ENCODE measurements at regions not wholly inside any gene's neighbourhood (a gene's known extent, or its start where the extent isn't known, plus 50 kb on each side); places are given as distances from the start of the nearest gene placed in this dataset.
"Not testable (repeated sequence)": the region's sequence is repeated elsewhere in the genome, so short reads cannot be mapped to it uniquely, and the experiment has no call there.

DNA sequence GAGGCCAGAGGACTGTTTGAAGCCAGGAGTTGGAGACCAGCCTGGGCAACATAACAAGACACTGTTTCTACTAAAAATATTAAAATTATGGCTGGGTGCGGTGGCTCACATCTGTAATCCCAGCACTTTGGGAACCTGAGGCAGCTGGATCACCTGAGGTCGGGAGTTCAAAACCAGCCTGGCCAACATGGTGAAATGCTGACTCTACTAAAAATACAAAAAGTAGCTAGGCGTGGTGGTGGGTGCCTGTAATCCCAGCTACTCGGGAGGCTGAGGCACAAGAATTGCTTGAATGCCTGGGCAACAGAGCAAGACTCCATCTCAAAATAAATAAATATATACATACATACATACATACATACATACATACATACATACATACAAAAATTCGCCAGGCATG lies 99.7 kb downstream of the TMEM130 start:
- not testable (repeated sequence) for H3K9me3 Mint-ChIP-seq
- peaks cover 4 to 14% (median 9%) of the 10 kb centered on the region in 3 donors for H3K27me3 Mint-ChIP-seq (ENCODE audit: low read depth in 3 of 3)

DNA sequence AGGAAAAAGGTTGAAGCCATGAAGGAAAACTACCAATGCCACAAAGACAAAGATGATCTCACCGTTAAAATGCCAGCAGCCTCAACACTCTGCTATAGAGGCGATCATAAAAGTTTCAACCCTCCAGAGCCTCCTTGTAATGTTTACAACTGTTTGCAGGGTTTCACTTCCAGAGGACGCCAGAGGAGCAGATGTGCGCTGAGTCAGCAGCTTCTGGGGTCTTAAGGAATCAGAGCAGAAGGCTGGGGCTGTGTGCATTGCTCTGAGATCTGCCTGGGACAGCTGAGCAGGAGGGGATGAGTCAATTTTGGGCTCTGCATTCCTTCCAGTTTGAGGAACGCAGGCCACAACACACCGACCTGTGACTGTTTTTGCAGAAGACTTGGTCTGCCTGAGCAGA lies 98.3 kb downstream of the TMEM130 start:
- peaks cover 0 to 2% (median 0%) of the 10 kb centered on the region in 6 donors for H3K9me3 Mint-ChIP-seq
- no peaks in the 10 kb centered on the region for H3K4me1 Mint-ChIP-seq
- H3K27ac Mint-ChIP-seq, result no peak overlapping the region
- H3K4me3 Mint-ChIP-seq, result no peak overlapping the region
- H3K27me3 Mint-ChIP-seq (ENCODE audit: low read depth in 3 of 3), result peaks cover 6 to 13% (median 9%) of the 10 kb centered on the region in 3 donors
- no peaks in the 10 kb centered on the region for H3K36me3 Mint-ChIP-seq
- no peak for DNase-seq

More for the DNA sequence above, 99.7 kb downstream of the TMEM130 start:
- H3K4me3 Mint-ChIP-seq, DNase-seq, H3K4me1 Mint-ChIP-seq, H3K36me3 Mint-ChIP-seq, H3K27ac Mint-ChIP-seq: not testable (repeated sequence)

GRCh38 chr7:98771941-98772603 lies 97.7 kb downstream of the TMEM130 start:
- Mint-ChIP-seq H3K9me3 (peaks cover 0 to 2% (median 0%) of the 10 kb centered on the region in 6 donors), H3K36me3 (no peaks in the 10 kb centered on the region), H3K4me1 (no peaks in the 10 kb centered on the region), H3K27ac (no peak overlapping the region), H3K4me3 (no peak overlapping the region), H3K27me3 (ENCODE audit: low read depth in 3 of 3) (peaks cover 6 to 13% (median 9%) of the 10 kb centered on the region in 3 donors)
- DNase-seq, result no peak

DNA sequence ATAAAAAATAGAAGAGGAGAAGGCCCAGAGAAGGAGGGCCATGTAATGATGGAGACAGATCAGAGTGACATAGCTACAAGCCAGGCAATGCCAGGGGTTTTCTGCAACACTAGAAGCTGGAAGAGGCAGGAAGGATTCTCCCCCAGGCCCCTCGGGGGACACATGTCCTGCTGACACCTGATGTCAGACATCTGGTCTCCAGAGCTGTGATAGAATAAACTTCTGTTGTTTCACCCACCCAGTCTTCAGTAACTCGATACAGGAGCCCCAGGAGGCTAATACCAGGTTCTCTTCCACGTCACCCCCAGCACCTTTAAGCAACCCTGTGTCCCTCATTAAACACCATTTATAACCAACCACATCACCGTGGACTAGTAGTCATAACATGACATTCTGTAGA lies 94.9 kb downstream of the TMEM130 start:
- peaks cover 0 to 5% (median 0%) of the 10 kb centered on the region in 6 donors for H3K9me3 Mint-ChIP-seq
- DNase-seq, result no peak
- no peaks in the 10 kb centered on the region for H3K4me1 Mint-ChIP-seq
- H3K27me3 Mint-ChIP-seq (ENCODE audit: low read depth in 3 of 3), result peaks cover 6 to 13% (median 6%) of the 10 kb centered on the region in 3 donors
- no peaks in the 10 kb centered on the region for H3K36me3 Mint-ChIP-seq
- H3K4me3 Mint-ChIP-seq, result no peak overlapping the region
- H3K27ac Mint-ChIP-seq, result no peak overlapping the region

DNA sequence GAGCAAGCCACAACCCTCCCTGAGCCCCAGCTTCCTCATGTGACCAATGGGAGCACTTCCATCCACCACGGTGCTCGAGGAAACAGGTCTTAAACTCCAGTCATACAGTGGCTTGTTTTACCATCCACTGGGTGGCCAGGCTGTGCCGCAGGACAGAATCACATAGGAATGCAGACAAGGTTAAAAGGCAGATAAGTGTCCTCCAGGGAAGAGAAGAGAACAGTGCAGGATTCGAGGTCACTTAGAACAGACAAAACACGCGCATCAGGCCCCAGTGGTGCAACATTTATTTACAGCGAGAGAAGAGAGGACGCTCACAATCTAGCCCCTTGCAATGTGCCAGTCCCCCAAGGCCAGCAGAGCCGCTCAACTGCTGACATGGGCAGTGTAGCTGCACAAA lies 92.8 kb downstream of the TMEM130 start:
- DNase-seq, result no peak
- H3K9me3 Mint-ChIP-seq, result peaks cover 0 to 3% (median 0%) of the 10 kb centered on the region in 6 donors
- H3K36me3 Mint-ChIP-seq, result no peaks in the 10 kb centered on the region
- no peaks in the 10 kb centered on the region for H3K4me1 Mint-ChIP-seq
- no peak overlapping the region for H3K4me3 Mint-ChIP-seq
- peaks cover 2 to 11% (median 6%) of the 10 kb centered on the region in 3 donors for H3K27me3 Mint-ChIP-seq (ENCODE audit: low read depth in 3 of 3)
- no peak overlapping the region for H3K27ac Mint-ChIP-seq

DNA sequence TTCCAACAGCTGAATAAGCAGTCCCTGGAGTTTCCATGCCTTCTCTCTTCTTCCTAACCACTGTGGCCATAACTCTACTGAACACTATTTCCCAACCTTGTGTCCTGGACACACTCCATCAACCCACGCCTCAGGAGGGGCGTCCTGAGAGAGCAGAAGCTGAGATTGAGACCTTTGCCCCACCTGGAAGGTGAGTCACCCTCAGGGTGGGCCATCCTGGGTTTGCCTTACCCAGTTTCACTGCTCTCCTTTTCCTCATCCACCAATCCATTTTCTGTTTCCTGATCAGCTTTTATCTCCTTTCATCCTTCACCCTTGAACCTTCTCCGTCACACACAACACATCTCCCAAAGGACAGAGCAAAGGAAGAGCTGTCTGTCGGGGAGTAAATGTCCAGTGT lies 91.4 kb downstream of the TMEM130 start:
- no peak for DNase-seq
- no peaks in the 10 kb centered on the region for H3K4me1 Mint-ChIP-seq
- H3K27ac Mint-ChIP-seq, result no peak overlapping the region
- peaks cover 1 to 11% (median 6%) of the 10 kb centered on the region in 3 donors for H3K27me3 Mint-ChIP-seq (ENCODE audit: low read depth in 3 of 3)
- H3K4me3 Mint-ChIP-seq, result no peak overlapping the region
- H3K9me3 Mint-ChIP-seq, result peaks cover 0 to 3% (median 0%) of the 10 kb centered on the region in 6 donors
- no peaks in the 10 kb centered on the region for H3K36me3 Mint-ChIP-seq

- peaks cover 0 to 3% (median 0%) of the 10 kb centered on the region in 6 donors for H3K9me3 Mint-ChIP-seq
- H3K27me3 Mint-ChIP-seq (ENCODE audit: low read depth in 3 of 3), result peaks cover 1 to 8% (median 5%) of the 10 kb centered on the region in 3 donors
- no peaks in the 10 kb centered on the region for H3K4me1 Mint-ChIP-seq
- H3K27ac Mint-ChIP-seq, result no peak overlapping the region
- DNase-seq, result no peak
- no peaks in the 10 kb centered on the region for H3K36me3 Mint-ChIP-seq
- no peak overlapping the region for H3K4me3 Mint-ChIP-seq
These were observed 89.8 kb downstream of the TMEM130 start for GRCh38 chr7:98779800-98780587.

- no peak for DNase-seq
- H3K27me3 Mint-ChIP-seq (ENCODE audit: low read depth in 3 of 3), result peaks cover 0 to 9% (median 5%) of the 10 kb centered on the region in 3 donors
- H3K4me3 Mint-ChIP-seq, result no peak overlapping the region
- H3K9me3 Mint-ChIP-seq, result no peaks in the 10 kb centered on the region
- no peaks in the 10 kb centered on the region for H3K4me1 Mint-ChIP-seq
- H3K36me3 Mint-ChIP-seq, result no peaks in the 10 kb centered on the region
- H3K27ac Mint-ChIP-seq, result peak overlapping the region in 1 of 6 donors; percentile 44
These were observed 85.5 kb downstream of the TMEM130 start for GRCh38 chr7:98784216-98784785.

DNA sequence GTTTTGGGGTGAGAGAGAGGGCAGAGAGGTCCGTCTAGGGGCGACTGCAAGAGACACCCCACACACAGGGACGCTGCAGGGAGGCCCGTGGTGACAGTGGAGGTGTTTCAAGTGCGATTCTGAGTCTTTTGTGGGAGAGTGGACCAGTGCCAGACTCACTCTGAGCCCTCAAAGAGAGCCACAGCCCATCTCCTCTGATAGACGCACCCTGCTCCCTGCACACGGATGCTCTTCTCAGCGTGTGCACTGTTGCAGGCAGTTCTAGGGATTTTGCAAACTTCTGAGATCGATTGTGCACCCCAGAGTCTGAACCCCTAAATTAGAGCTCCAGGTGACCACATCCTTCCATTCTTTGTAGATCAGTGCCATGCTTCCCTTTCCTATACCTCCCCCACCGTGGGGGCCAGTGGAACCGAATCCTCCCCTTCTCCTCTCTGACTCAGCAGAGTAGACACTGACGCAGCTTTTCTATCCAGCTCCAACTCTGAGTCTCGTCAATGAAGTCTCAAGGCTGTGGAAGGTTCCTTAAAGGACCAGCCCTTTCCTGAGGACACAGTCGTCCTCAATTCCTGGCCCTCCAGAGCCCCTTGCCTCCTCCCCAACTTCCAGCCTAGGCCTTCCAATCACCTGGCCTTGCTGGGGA lies 83.8 kb downstream of the TMEM130 start:
- Mint-ChIP-seq H3K4me1 (no peaks in the 10 kb centered on the region), H3K4me3 (no peak overlapping the region), H3K27ac (no peak overlapping the region), H3K27me3 (ENCODE audit: low read depth in 3 of 3) (peaks cover 0 to 5% (median 4%) of the 10 kb centered on the region in 3 donors), H3K9me3 (no peaks in the 10 kb centered on the region), H3K36me3 (no peaks in the 10 kb centered on the region)
- no peak for DNase-seq

DNA sequence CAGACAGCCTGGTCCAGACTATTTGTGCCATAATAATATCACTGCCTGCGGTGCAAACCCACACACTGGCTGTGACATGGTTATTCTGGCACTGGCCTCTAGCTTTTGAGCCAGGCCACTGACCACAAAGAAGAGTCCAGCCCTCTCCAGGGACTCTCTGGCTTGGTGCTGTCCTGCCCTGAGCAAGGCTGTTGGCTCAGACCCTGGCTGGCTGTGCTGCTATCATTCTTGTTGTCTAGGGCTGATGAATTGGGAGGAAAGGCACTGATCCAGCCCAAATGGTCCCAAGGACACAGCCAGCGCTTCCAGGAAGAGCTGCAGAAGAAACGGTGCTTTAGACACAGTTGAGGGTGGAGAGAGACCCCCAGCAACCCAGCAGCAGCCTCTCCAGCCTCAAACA lies 80.8 kb downstream of the TMEM130 start:
- Mint-ChIP-seq H3K9me3 (no peaks in the 10 kb centered on the region), H3K27ac (no peak overlapping the region), H3K4me3 (no peak overlapping the region), H3K27me3 (ENCODE audit: low read depth in 3 of 3) (peaks cover 0 to 4% (median 4%) of the 10 kb centered on the region in 3 donors), H3K4me1 (no peaks in the 10 kb centered on the region), H3K36me3 (no peaks in the 10 kb centered on the region)
- no peak for DNase-seq

- H3K27ac Mint-ChIP-seq; H3K27me3 Mint-ChIP-seq (ENCODE audit: low read depth in 3 of 3); DNase-seq; H3K4me1 Mint-ChIP-seq; H3K4me3 Mint-ChIP-seq; H3K9me3 Mint-ChIP-seq; H3K36me3 Mint-ChIP-seq: not testable (repeated sequence)
These were observed 75.4 kb downstream of the TMEM130 start for GRCh38 chr7:98794453-98794852.

- peaks cover 2 to 16% (median 3%) of the 10 kb centered on the region in 3 donors for H3K27me3 Mint-ChIP-seq (ENCODE audit: low read depth in 3 of 3)
- peaks cover 0 to 2% (median 0%) of the 10 kb centered on the region in 6 donors for H3K9me3 Mint-ChIP-seq
- H3K36me3 Mint-ChIP-seq, result no peaks in the 10 kb centered on the region
- no peak overlapping the region for H3K27ac Mint-ChIP-seq
- DNase-seq, result no peak
- H3K4me1 Mint-ChIP-seq, result no peaks in the 10 kb centered on the region
- no peak overlapping the region for H3K4me3 Mint-ChIP-seq
These were observed 73.9 kb downstream of the TMEM130 start for GRCh38 chr7:98795741-98796493.
